HEK293 (cell line): ENCODE measurements at regions not wholly inside any gene's neighbourhood (a gene's known extent, or its start where the extent isn't known, plus 50 kb on each side); places are given as distances from the start of the nearest gene placed in this dataset.

Experiments
- CTCF ChIP-seq: fragments of 450-650 bp; formaldehyde crosslinking; IDR thresholded peaks from 2 replicates; pipeline ENCODE4 v1.5.1; 2016; ENCODE audit warnings: missing biosample characterization, missing genetic modification characterization
- GFI1B ChIP-seq: fragments of 450-650 bp; formaldehyde crosslinking; IDR thresholded peaks from 2 replicates; pipeline ENCODE4 v1.5.1; 2016; ENCODE audit warnings: missing biosample characterization, missing genetic modification characterization
- MEIS1 ChIP-seq: sonication (generic); formaldehyde crosslinking; IDR thresholded peaks from 2 replicates; pipeline ENCODE4 v1.8.1; 2022; ENCODE audit warnings: missing genetic modification reagents, mild to moderate bottlenecking, borderline replicate concordance
- PATZ1 ChIP-seq: fragments of 450-650 bp; formaldehyde crosslinking; IDR thresholded peaks from 2 replicates; pipeline ENCODE4 v1.5.1; 2016; ENCODE audit warnings: missing biosample characterization, missing genetic modification characterization
- SALL2 ChIP-seq: fragments of 450-650 bp; formaldehyde crosslinking; IDR thresholded peaks from 2 replicates; pipeline ENCODE4 v1.5.0; 2017; ENCODE audit warnings: missing biosample characterization, mild to moderate bottlenecking, missing genetic modification characterization, borderline replicate concordance
- ZBTB1 ChIP-seq: fragments of 450-650 bp; formaldehyde crosslinking; IDR thresholded peaks from 2 replicates; pipeline ENCODE4 v1.5.1; 2016; ENCODE audit warnings: missing biosample characterization, missing genetic modification characterization
- ZEB2 ChIP-seq: fragments of 450-650 bp; formaldehyde crosslinking; IDR thresholded peaks from 2 replicates; pipeline ENCODE4 v1.5.1; 2016; ENCODE audit warnings: missing biosample characterization, missing genetic modification characterization
- ZNF157 ChIP-seq: fragments of 450-650 bp; formaldehyde crosslinking; IDR thresholded peaks from 2 replicates; pipeline ENCODE4 v1.5.1; 2016; ENCODE audit warnings: missing biosample characterization, missing genetic modification characterization
- ZNF280D ChIP-seq: fragments of 450-650 bp; formaldehyde crosslinking; IDR thresholded peaks from 2 replicates; pipeline ENCODE4 v1.5.1; 2016; ENCODE audit warnings: missing biosample characterization, missing genetic modification characterization
- ZNF416 ChIP-seq: fragments of 450-650 bp; formaldehyde crosslinking; IDR thresholded peaks from 2 replicates; pipeline ENCODE4 v1.5.1; 2016; ENCODE audit warnings: missing biosample characterization, missing genetic modification characterization

GRCh38 chr2:173647681-173648311 is 293.1 kb downstream of the CDCA7 start:
- TF ChIP-seq CTCF (tag by site-specific recombination) = no peak
- TF ChIP-seq ZNF416 (tag by site-specific recombination) = no peak
- TF ChIP-seq ZEB2 = no peak
- no peak for TF ChIP-seq SALL2 (tag by site-specific recombination)
- no peak for TF ChIP-seq ZBTB1 (tag by site-specific recombination)
- TF ChIP-seq ZNF280D (tag by site-specific recombination) = no peak
- TF ChIP-seq GFI1B (tag by site-specific recombination) = no peak
- no peak for TF ChIP-seq MEIS1 (CRISPR knock-in tag)
- no peak for TF ChIP-seq PATZ1
- no peak for TF ChIP-seq ZNF157
